ENCODE measurements at regions not wholly inside any gene's neighbourhood (a gene's known extent, or its start where the extent isn't known, plus 50 kb on each side); places are given as distances from the start of the nearest gene placed in this dataset.

- no peak for TF ChIP-seq EZH2 (IDR thresholded peaks at IDR 0.05; ENCODE audit: borderline replicate concordance, low read length)
- TF ChIP-seq, protein P1, sequence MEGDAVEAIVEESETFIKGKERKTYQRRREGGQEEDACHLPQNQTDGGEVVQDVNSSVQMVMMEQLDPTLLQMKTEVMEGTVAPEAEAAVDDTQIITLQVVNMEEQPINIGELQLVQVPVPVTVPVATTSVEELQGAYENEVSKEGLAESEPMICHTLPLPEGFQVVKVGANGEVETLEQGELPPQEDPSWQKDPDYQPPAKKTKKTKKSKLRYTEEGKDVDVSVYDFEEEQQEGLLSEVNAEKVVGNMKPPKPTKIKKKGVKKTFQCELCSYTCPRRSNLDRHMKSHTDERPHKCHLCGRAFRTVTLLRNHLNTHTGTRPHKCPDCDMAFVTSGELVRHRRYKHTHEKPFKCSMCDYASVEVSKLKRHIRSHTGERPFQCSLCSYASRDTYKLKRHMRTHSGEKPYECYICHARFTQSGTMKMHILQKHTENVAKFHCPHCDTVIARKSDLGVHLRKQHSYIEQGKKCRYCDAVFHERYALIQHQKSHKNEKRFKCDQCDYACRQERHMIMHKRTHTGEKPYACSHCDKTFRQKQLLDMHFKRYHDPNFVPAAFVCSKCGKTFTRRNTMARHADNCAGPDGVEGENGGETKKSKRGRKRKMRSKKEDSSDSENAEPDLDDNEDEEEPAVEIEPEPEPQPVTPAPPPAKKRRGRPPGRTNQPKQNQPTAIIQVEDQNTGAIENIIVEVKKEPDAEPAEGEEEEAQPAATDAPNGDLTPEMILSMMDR (IDR thresholded peaks at IDR 0.05; ENCODE audit: low read length), result no peak
- H3K9ac ChIP-seq (ENCODE audit: low read length), result no peak overlapping the region
- H3K27ac ChIP-seq (ENCODE audit: low read depth, low read length, poor library complexity, severe bottlenecking), result no peak overlapping the region
- no peak overlapping the region for H3K4me3 ChIP-seq (ENCODE audit: low read depth, low read length, poor library complexity, severe bottlenecking)
- no peaks in the 10 kb centered on the region for H3K36me3 ChIP-seq (ENCODE audit: insufficient read depth, low read length)
- no peaks in the 10 kb centered on the region for H4K20me1 ChIP-seq (ENCODE audit: insufficient read depth, low read length)
- no peaks in the 10 kb centered on the region for H3K79me2 ChIP-seq (ENCODE audit: insufficient read depth, low read length)
- H3K27me3 ChIP-seq (ENCODE audit: insufficient read depth, low read length), result no peaks in the 10 kb centered on the region
- no peaks in the 10 kb centered on the region for H3K9me3 ChIP-seq (ENCODE audit: low read length)
- H3K4me1 ChIP-seq (ENCODE audit: insufficient read depth, low read length, severe bottlenecking), result no peaks in the 10 kb centered on the region
- H3F3A ChIP-seq (ENCODE audit: insufficient read depth, low read length), result no peaks in the 10 kb centered on the region
- H3K9me2 ChIP-seq (ENCODE audit: low read depth, low read length), result no peaks in the 10 kb centered on the region
- H2AFZ ChIP-seq (ENCODE audit: low read length), result no peak overlapping the region
- H3K4me2 ChIP-seq (ENCODE audit: low read length), result no peak overlapping the region
Observed at GRCh38 chr2:118449401-118449800, 361.1 kb downstream of the INSIG2 start.

- Histone ChIP-seq H2AFZ (ENCODE audit: low read length) (no peak overlapping the region), H3K4me2 (ENCODE audit: low read length) (no peak overlapping the region), H3K36me3 (ENCODE audit: insufficient read depth, low read length) (no peaks in the 10 kb centered on the region), H3K4me1 (ENCODE audit: insufficient read depth, low read length, severe bottlenecking) (no peaks in the 10 kb centered on the region), H3K9ac (ENCODE audit: low read length) (no peak overlapping the region), H3K27me3 (ENCODE audit: insufficient read depth, low read length) (no peaks in the 10 kb centered on the region), H3K4me3 (ENCODE audit: low read depth, low read length, poor library complexity, severe bottlenecking) (no peak overlapping the region), H4K20me1 (ENCODE audit: insufficient read depth, low read length) (no peaks in the 10 kb centered on the region), H3K9me3 (ENCODE audit: low read length) (no peaks in the 10 kb centered on the region), H3K9me2 (ENCODE audit: low read depth, low read length) (no peaks in the 10 kb centered on the region), H3F3A (ENCODE audit: insufficient read depth, low read length) (no peaks in the 10 kb centered on the region), H3K27ac (ENCODE audit: low read depth, low read length, poor library complexity, severe bottlenecking) (no peak overlapping the region), H3K79me2 (ENCODE audit: insufficient read depth, low read length) (no peaks in the 10 kb centered on the region)
- TF ChIP-seq, protein P1 (IDR thresholded peaks at IDR 0.05; ENCODE audit: low read length), result no peak
- no peak for TF ChIP-seq EZH2 (IDR thresholded peaks at IDR 0.05; ENCODE audit: borderline replicate concordance, low read length)
Observed at GRCh38 chr2:118443596-118443995, 355.3 kb downstream of the INSIG2 start.

DNA sequence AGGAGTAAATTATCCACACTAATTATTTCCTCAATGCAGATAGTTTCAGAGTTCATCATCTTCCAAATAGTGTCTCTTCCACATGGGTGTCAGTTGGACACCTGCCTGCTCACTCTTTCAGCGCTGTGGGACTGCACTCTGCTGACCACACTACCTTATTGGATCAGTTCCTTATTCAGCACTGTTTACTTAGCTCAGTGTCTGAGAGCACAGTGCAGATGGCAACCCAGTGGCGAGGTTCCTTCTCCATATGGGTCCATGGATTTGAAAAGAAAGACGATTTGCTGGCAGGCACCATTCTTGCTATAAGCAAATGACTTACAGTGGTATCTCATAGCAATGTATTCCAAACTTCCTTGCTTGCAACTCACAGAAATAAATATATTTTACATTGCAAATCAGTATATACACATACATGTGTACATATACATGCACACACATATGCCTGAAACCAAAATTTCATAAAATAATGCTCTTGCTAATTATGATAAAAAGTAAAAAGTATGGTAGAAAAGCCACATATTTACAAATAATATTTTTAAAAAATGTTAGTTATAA lies 354.8 kb downstream of the INSIG2 start:
- H3K27ac ChIP-seq (ENCODE audit: low read depth, low read length, poor library complexity, severe bottlenecking), result no peak overlapping the region
- H3K4me1 ChIP-seq (ENCODE audit: insufficient read depth, low read length, severe bottlenecking), result no peaks in the 10 kb centered on the region
- H3K79me2 ChIP-seq (ENCODE audit: insufficient read depth, low read length), result no peaks in the 10 kb centered on the region
- H4K20me1 ChIP-seq (ENCODE audit: insufficient read depth, low read length), result no peaks in the 10 kb centered on the region
- no peaks in the 10 kb centered on the region for H3F3A ChIP-seq (ENCODE audit: insufficient read depth, low read length)
- H3K9me2 ChIP-seq (ENCODE audit: low read depth, low read length), result no peaks in the 10 kb centered on the region
- no peaks in the 10 kb centered on the region for H3K36me3 ChIP-seq (ENCODE audit: insufficient read depth, low read length)
- H3K9ac ChIP-seq (ENCODE audit: low read length), result no peak overlapping the region
- H3K4me2 ChIP-seq (ENCODE audit: low read length), result no peak overlapping the region
- H3K4me3 ChIP-seq (ENCODE audit: low read depth, low read length, poor library complexity, severe bottlenecking), result no peak overlapping the region
- H3K27me3 ChIP-seq (ENCODE audit: insufficient read depth, low read length), result no peaks in the 10 kb centered on the region
- TF ChIP-seq, protein P1 (IDR thresholded peaks at IDR 0.05; ENCODE audit: low read length), result no peak
- no peak for TF ChIP-seq EZH2 (IDR thresholded peaks at IDR 0.05; ENCODE audit: borderline replicate concordance, low read length)
- no peaks in the 10 kb centered on the region for H3K9me3 ChIP-seq (ENCODE audit: low read length)
- H2AFZ ChIP-seq (ENCODE audit: low read length), result no peak overlapping the region
